Bronchial epithelial cell (primary cell): ENCODE measurements at regions not wholly inside any gene's neighbourhood (a gene's known extent, or its start where the extent isn't known, plus 50 kb on each side); places are given as distances from the start of the nearest gene placed in this dataset.

ENCODE experiments used
- DNase-seq: peaks from one replicate; pipeline ENCODE4 v3.0.0-alpha.2; 2010; ENCODE audit warnings: low read depth
- FAIRE-seq: peaks from 2 replicates; lab custom pipeline; 2011; peaks lifted over from hg19 to GRCh38; lab: Jason Lieb, UNC
- H3K27me3 ChIP-seq: 2 replicates; pipeline ENCODE4 v1.5.1; 2011; ENCODE audit warnings: low read length; ENCODE audit not compliant: control insufficient read depth, insufficient read depth
- H3K36me3 ChIP-seq: 2 replicates; pipeline ENCODE4 v1.5.1; 2011; ENCODE audit warnings: low read length; ENCODE audit not compliant: control insufficient read depth, insufficient read depth
- H3K4me3 ChIP-seq: 2 replicates; pipeline ENCODE4 v1.5.1; 2011; ENCODE audit warnings: mild to moderate bottlenecking, low read depth, low read length, control low read depth
- TF ChIP-seq, protein P1 (sequence below): IDR thresholded peaks from 2 replicates; pipeline ENCODE4 v1.5.1; 2011; ENCODE audit warnings: mild to moderate bottlenecking, moderate library complexity, low read length, control low read depth, inconsistent platforms; ENCODE audit not compliant: insufficient read depth, severe bottlenecking

DNA sequence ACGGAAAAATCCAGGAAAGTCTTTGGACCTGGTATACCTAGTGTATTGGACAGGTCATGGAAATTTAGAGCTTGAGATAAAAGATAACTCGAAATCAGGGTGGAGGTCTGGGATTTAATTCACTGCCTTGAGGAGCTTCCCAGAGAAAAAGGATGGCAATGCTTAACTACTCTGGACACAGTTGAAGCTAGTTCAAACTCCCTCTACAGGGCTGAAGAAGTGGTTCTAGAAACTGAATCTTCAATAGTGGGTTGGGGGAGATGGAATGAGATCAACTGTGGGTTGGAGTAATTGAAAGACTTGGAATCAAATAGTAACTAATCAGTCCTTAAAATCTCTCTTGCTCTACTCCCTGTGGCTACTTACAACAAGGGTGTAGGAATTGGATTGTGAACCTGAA lies 600.1 kb downstream of the IRS1 start:
- FAIRE-seq = no peak
- no peak for DNase-seq

DNA sequence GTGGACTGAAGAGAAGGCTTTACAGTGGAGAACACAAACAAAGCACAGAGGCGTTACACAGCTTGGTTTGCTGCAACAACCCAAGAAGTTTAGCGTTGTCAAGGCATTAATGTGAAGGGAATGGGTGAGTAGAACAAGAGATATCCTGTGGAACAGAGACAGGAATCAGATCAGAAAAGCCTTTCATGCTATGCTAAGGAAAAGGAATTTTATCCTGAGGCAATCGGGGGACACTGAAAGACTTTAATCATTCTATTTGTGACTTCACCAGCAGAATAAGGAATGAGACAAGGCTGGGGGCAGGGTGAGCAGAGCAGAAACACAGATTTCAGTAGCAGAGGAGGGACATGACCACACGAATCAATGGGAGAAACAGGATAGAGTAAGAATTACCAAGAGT lies 600.7 kb downstream of the IRS1 start:
- Histone ChIP-seq H3K27me3 (no peaks in the 10 kb centered on the region), H3K4me3 (no peak overlapping the region), H3K36me3 (no peaks in the 10 kb centered on the region)
- TF ChIP-seq, protein P1, sequence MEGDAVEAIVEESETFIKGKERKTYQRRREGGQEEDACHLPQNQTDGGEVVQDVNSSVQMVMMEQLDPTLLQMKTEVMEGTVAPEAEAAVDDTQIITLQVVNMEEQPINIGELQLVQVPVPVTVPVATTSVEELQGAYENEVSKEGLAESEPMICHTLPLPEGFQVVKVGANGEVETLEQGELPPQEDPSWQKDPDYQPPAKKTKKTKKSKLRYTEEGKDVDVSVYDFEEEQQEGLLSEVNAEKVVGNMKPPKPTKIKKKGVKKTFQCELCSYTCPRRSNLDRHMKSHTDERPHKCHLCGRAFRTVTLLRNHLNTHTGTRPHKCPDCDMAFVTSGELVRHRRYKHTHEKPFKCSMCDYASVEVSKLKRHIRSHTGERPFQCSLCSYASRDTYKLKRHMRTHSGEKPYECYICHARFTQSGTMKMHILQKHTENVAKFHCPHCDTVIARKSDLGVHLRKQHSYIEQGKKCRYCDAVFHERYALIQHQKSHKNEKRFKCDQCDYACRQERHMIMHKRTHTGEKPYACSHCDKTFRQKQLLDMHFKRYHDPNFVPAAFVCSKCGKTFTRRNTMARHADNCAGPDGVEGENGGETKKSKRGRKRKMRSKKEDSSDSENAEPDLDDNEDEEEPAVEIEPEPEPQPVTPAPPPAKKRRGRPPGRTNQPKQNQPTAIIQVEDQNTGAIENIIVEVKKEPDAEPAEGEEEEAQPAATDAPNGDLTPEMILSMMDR = no peak
- DNase-seq (no peak), FAIRE-seq (no peak)

More for the DNA sequence above, 600.1 kb downstream of the IRS1 start:
- Histone ChIP-seq H3K4me3 (no peak overlapping the region), H3K36me3 (no peaks in the 10 kb centered on the region), H3K27me3 (no peaks in the 10 kb centered on the region)
- TF ChIP-seq, protein P1 = no peak

- DNase-seq (peak; percentile 45), FAIRE-seq (peak; percentile 66)
- H3K4me3 ChIP-seq = no peak overlapping the region
- TF ChIP-seq, protein P1 = no peak
- no peaks in the 10 kb centered on the region for H3K36me3 ChIP-seq
- no peaks in the 10 kb centered on the region for H3K27me3 ChIP-seq
Measured at GRCh38 chr2:226190479-226191252, 609.0 kb downstream of the IRS1 start.

- no peaks in the 10 kb centered on the region for H3K36me3 ChIP-seq
- TF ChIP-seq, protein P1 = no peak
- FAIRE-seq = peak; percentile 40
- DNase-seq = peak; percentile 52
- no peaks in the 10 kb centered on the region for H3K27me3 ChIP-seq
- H3K4me3 ChIP-seq = no peak overlapping the region
Measured at GRCh38 chr2:226189061-226189460, 610.6 kb downstream of the IRS1 start.

DNA sequence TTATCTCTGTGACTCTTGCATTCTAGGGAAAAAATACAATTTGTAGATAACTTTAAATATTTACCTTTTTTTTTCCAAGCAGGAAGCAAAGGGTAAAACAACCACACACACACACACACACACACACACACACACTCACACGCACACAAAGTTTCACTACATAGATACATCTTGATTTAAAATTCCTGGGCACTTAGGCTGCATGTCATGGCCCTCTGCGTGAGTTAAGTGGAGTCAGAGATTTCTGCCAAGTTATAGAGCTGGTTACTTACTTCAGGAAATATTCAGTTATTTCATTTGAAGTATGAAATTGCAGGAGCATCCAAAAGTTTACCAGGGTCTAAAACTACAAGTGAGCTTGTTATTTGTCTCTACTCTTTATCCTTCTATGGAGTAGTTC lies 612.0 kb downstream of the IRS1 start:
- DNase-seq (no peak), FAIRE-seq (no peak)
- H3K36me3 ChIP-seq = no peaks in the 10 kb centered on the region
- H3K27me3 ChIP-seq = no peaks in the 10 kb centered on the region
- TF ChIP-seq, protein P1 = no peak
- no peak overlapping the region for H3K4me3 ChIP-seq
